Transverse colon (tissue), 4 donors: ENCODE measurements at regions not wholly inside any gene's neighbourhood (a gene's known extent, or its start where the extent isn't known, plus 50 kb on each side); places are given as distances from the start of the nearest gene placed in this dataset.

Experiments used
- CTCF ChIP-seq, 5 experiments: fragments of 200-600 bp in 3 of 5; fragments of 450-650 bp in 2 of 5; sonication (generic) in 3 of 5; IDR thresholded peaks; 1 replicate in 2 of 5; 2 replicates in 3 of 5; pipeline ENCODE4 v1.5.1; 2016 to 2017; ENCODE audit warnings: antibody characterized with exemption in 5 of 5, inconsistent platforms in 3 of 5, mild to moderate bottlenecking in 2 of 5, moderate library complexity in 1 of 5
- EP300 ChIP-seq: sonication (generic); formaldehyde crosslinking; IDR thresholded peaks from one replicate; pipeline ENCODE4 v1.6.1; 2017; ENCODE audit warnings: antibody characterized with exemption, low read depth
- POLR2A ChIP-seq: fragments of 450-650 bp; IDR thresholded peaks from one replicate; pipeline ENCODE4 v1.6.1; 2016; ENCODE audit warnings: antibody characterized with exemption, mild to moderate bottlenecking, moderate library complexity
- POLR2AphosphoS5 ChIP-seq, 3 donors: sonication (generic); formaldehyde crosslinking; IDR thresholded peaks; one replicate each; pipeline ENCODE4 v1.6.1; 2016; ENCODE audit warnings: antibody characterized with exemption in 3 of 3

- no peak for TF ChIP-seq POLR2AphosphoS5 (IDR thresholded peaks at IDR 0.05)
- TF ChIP-seq POLR2A, result no peak
- TF ChIP-seq CTCF (IDR thresholded peaks at IDR 0.05), result no peak
- no peak for TF ChIP-seq EP300
Observed at GRCh38 chr18:70506511-70506910, 217.7 kb downstream of the SOCS6 start.
